Stomach (tissue), 8 donors: ENCODE measurements at regions not wholly inside any gene's neighbourhood (a gene's known extent, or its start where the extent isn't known, plus 50 kb on each side); places are given as distances from the start of the nearest gene placed in this dataset.

ENCODE experiments used
- DNase-seq, 2 donors: peaks; one replicate each; pipeline versions ENCODE4 v3.0.0 to v3.0.0-alpha.2; 2013 to 2019
- H3K27ac ChIP-seq, 5 donors: fragments of 200-600 bp in 4 of 5; sonication (generic) in 4 of 5; one replicate each; pipeline ENCODE4 v1.5.1; 2013 to 2019; ENCODE audit warnings: mild to moderate bottlenecking in 1 of 5, moderate library complexity in 1 of 5
- H3K27me3 ChIP-seq, 3 donors: fragments of 200-600 bp; sonication (generic); one replicate each; pipeline ENCODE4 v1.5.1; 2017 to 2019; ENCODE audit warnings: mixed run types in 1 of 3
- H3K36me3 ChIP-seq, 4 donors: fragments of 200-600 bp; sonication (generic); 1 replicate in 3 of 4; 2 replicates in 1 of 4; pipeline ENCODE4 v1.5.1; 2016 to 2019
- H3K4me1 ChIP-seq, 4 donors: fragments of 200-600 bp; sonication (generic); one replicate each; pipeline ENCODE4 v1.5.1; 2016 to 2019
- H3K4me3 ChIP-seq, 4 donors: fragments of 200-600 bp; sonication (generic) in 3 of 4; one replicate each; pipeline ENCODE4 v1.5.1; 2016 to 2019; ENCODE audit warnings: mild to moderate bottlenecking in 1 of 4
- H3K9me3 ChIP-seq, 4 donors: fragments of 200-600 bp; sonication (generic); one replicate each; pipeline ENCODE4 v1.5.1; 2016 to 2019
- CTCF ChIP-seq, 7 experiments: fragments of 450-650 bp in 4 of 7; fragments of 200-600 bp in 3 of 7; sonication (generic) in 3 of 7; IDR thresholded peaks; one replicate each; pipeline ENCODE4 v1.5.1; 2016 to 2019; ENCODE audit warnings: antibody characterized with exemption in 7 of 7, control low read depth in 2 of 7, mild to moderate bottlenecking in 1 of 7
- EP300 ChIP-seq: sonication (generic); formaldehyde crosslinking; IDR thresholded peaks from one replicate; pipeline ENCODE4 v1.6.1; 2017; ENCODE audit warnings: antibody characterized with exemption
- POLR2A ChIP-seq, 4 donors: fragments of 450-650 bp; IDR thresholded peaks; one replicate each; pipeline ENCODE4 v1.6.1; 2016; ENCODE audit warnings: antibody characterized with exemption in 4 of 4, control low read depth in 2 of 4, mild to moderate bottlenecking in 1 of 4, moderate library complexity in 1 of 4
- POLR2AphosphoS5 ChIP-seq, 3 donors: sonication (generic); formaldehyde crosslinking; IDR thresholded peaks; one replicate each; pipeline ENCODE4 v1.6.1; 2016; ENCODE audit warnings: antibody characterized with exemption in 3 of 3
- WGBS, 5 donors: extraction: QIAGEN DNeasy Blood & Tissue Kit in 3 of 5; methylation state at CpG; one replicate each; pipeline versions ENCODE4 v1.1.5 to v1.1.7; 2013 to 2018; 5-methylcytosine and 5-hydroxymethylcytosine counted together
- intact Hi-C: fragments of 100-400 bp; cut with DNase I; formaldehyde crosslinking; loops from one replicate; pipeline ENCODE4 v1.15.1; 2023; ENCODE audit warnings: low total_unique reads
- donor health status: healthy with polysubstance abuse.
- donor health status: Bipolar disorder and iron deficiency.
- donor health status: healthy.

- peaks cover 0 to 18% (median 5%) of the 10 kb centered on the region in 4 donors for H3K4me1 ChIP-seq
- no peaks in the 10 kb centered on the region for H3K36me3 ChIP-seq
- H3K9me3 ChIP-seq: no peaks in the 10 kb centered on the region
- DNase-seq: no peak
- no peak overlapping the region for H3K27ac ChIP-seq
- no peak overlapping the region for H3K4me3 ChIP-seq
- intact Hi-C loops: no loop called here
- TF ChIP-seq POLR2AphosphoS5 (IDR thresholded peaks at IDR 0.05): no peak
- TF ChIP-seq EP300: no peak
- TF ChIP-seq POLR2A (IDR thresholded peaks at IDR 0.05): no peak
- TF ChIP-seq CTCF (IDR thresholded peaks at IDR 0.05): no peak
- H3K27me3 ChIP-seq: no peaks in the 10 kb centered on the region
- WGBS, 5 donors: 47 to 62% (median 54%) methylated on average over 5 of the region's 5 CpGs
Measured at GRCh38 chr3:18761530-18761929, 336.4 kb upstream of the SATB1 start.

GRCh38 chr3:18758047-18758704, 333.0 kb upstream of the SATB1 start:
- Histone ChIP-seq H3K27ac (no peak overlapping the region), H3K4me3 (no peak overlapping the region), H3K9me3 (no peaks in the 10 kb centered on the region), H3K36me3 (no peaks in the 10 kb centered on the region), H3K4me1 (peaks cover 0 to 24% (median 6%) of the 10 kb centered on the region in 4 donors), H3K27me3 (no peaks in the 10 kb centered on the region)
- WGBS, 5 donors: 29 to 41% (median 36%) methylated on average over 4 of the region's 4 CpGs
- intact Hi-C loops: no loop called here
- peak in 1 of 2 donors; percentile 95 for DNase-seq
- TF ChIP-seq POLR2A (IDR thresholded peaks at IDR 0.05) (no peak), POLR2AphosphoS5 (IDR thresholded peaks at IDR 0.05) (peak in 2 of 3 donors; percentile 49 to 77), CTCF (IDR thresholded peaks at IDR 0.05) (peak in 5 of 7 experiments; percentile 35 to 88 (median 74)), EP300 (no peak)

- WGBS, 5 donors: 32 to 70% (median 56%) methylated on average over 3 of the region's 3 CpGs
- no peak for TF ChIP-seq EP300
- no peak for TF ChIP-seq POLR2AphosphoS5 (IDR thresholded peaks at IDR 0.05)
- no peak for TF ChIP-seq POLR2A (IDR thresholded peaks at IDR 0.05)
- no peak for TF ChIP-seq CTCF (IDR thresholded peaks at IDR 0.05)
Measured at GRCh38 chr3:18757476-18757875, 332.3 kb upstream of the SATB1 start.

GRCh38 chr3:18752273-18752934, 327.3 kb upstream of the SATB1 start:
- Histone ChIP-seq H3K4me3 (no peak overlapping the region), H3K27me3 (no peaks in the 10 kb centered on the region), H3K27ac (no peak overlapping the region), H3K9me3 (no peaks in the 10 kb centered on the region), H3K36me3 (no peaks in the 10 kb centered on the region), H3K4me1 (peaks cover 0 to 22% (median 8%) of the 10 kb centered on the region in 4 donors)
- intact Hi-C loops: no loop called here
- TF ChIP-seq CTCF (IDR thresholded peaks at IDR 0.05) (no peak), POLR2AphosphoS5 (IDR thresholded peaks at IDR 0.05) (no peak), POLR2A (IDR thresholded peaks at IDR 0.05) (no peak)
- DNase-seq: no peak
- WGBS, 5 donors: 84 to 89% (median 87%) methylated on average over 4 of the region's 4 CpGs

More at GRCh38 chr3:18757476-18757875, 332.3 kb upstream of the SATB1 start:
- DNase-seq: no peak
- Histone ChIP-seq H3K36me3 (no peaks in the 10 kb centered on the region), H3K27ac (no peak overlapping the region), H3K4me3 (no peak overlapping the region), H3K9me3 (no peaks in the 10 kb centered on the region), H3K27me3 (no peaks in the 10 kb centered on the region), H3K4me1 (peaks cover 0 to 27% (median 9%) of the 10 kb centered on the region in 4 donors)
- intact Hi-C loops: no loop called here
